HEK293T (cell line): ENCODE measurements at regions not wholly inside any gene's neighbourhood (a gene's known extent, or its start where the extent isn't known, plus 50 kb on each side); places are given as distances from the start of the nearest gene placed in this dataset.

ENCODE experiments used
- BHLHE40 ChIP-seq: fragments of 450-650 bp; IDR thresholded peaks from 2 replicates; pipeline ENCODE4 v1.6.1; 2016; ENCODE audit warnings: mild to moderate bottlenecking, moderate library complexity, borderline replicate concordance
- ELF4 ChIP-seq: fragments of 450-650 bp; IDR thresholded peaks from 2 replicates; pipeline ENCODE4 v1.6.1; 2017; ENCODE audit warnings: antibody characterized with exemption
- FOXA1 ChIP-seq: fragments of 450-650 bp; IDR thresholded peaks from 2 replicates; pipeline ENCODE4 v1.6.1; 2016; ENCODE audit warnings: mild to moderate bottlenecking
- FOXM1 ChIP-seq: fragments of 450-650 bp; IDR thresholded peaks from 2 replicates; pipeline ENCODE4 v1.6.1; 2017; ENCODE audit warnings: mild to moderate bottlenecking, borderline replicate concordance
- LEF1 ChIP-seq: fragments of 450-650 bp; IDR thresholded peaks from 2 replicates; pipeline ENCODE4 v1.6.1; 2017; ENCODE audit warnings: mild to moderate bottlenecking, borderline replicate concordance
- NFRKB ChIP-seq: fragments of 450-650 bp; IDR thresholded peaks from 2 replicates; pipeline ENCODE4 v1.6.1; 2016; ENCODE audit warnings: mild to moderate bottlenecking, moderate library complexity
- SP1 ChIP-seq: fragments of 450-650 bp; IDR thresholded peaks from 2 replicates; pipeline ENCODE4 v1.6.1; 2017
- SUZ12 ChIP-seq: fragments of 450-650 bp; IDR thresholded peaks from 2 replicates; pipeline ENCODE4 v1.6.1; 2016; ENCODE audit warnings: mild to moderate bottlenecking
- TARDBP ChIP-seq: fragments of 450-650 bp; IDR thresholded peaks from 2 replicates; pipeline ENCODE4 v1.6.1; 2016
- ZNF384 ChIP-seq: fragments of 450-650 bp; IDR thresholded peaks from 2 replicates; pipeline ENCODE4 v1.6.1; 2016

GRCh38 chr14:41476526-41476925 is 130.2 kb upstream of the LRFN5 start:
- TF ChIP-seq ZNF384 = no peak
- no peak for TF ChIP-seq SP1
- no peak for TF ChIP-seq TARDBP
- no peak for TF ChIP-seq FOXM1
- TF ChIP-seq SUZ12 = no peak
- no peak for TF ChIP-seq ELF4
- no peak for TF ChIP-seq NFRKB
- no peak for TF ChIP-seq BHLHE40
- no peak for TF ChIP-seq FOXA1
- no peak for TF ChIP-seq LEF1
